HCT116 (cell line): ENCODE measurements at regions not wholly inside any gene's neighbourhood (a gene's known extent, or its start where the extent isn't known, plus 50 kb on each side); places are given as distances from the start of the nearest gene placed in this dataset.

ENCODE experiments used
- ATAC-seq: fragments of 200-7000 bp; cut with Tn5 transposase; 2 replicates; pipeline ENCODE4 v1.9.1; 2020; ENCODE audit warnings: mild to moderate bottlenecking, moderate library complexity
- BruUV-seq: library from RNA; stranded (reverse); fragments of 400-500 nt; replicated peaks from 2 replicates; lab custom pipeline; 2021; lab: Mats Ljungman, UMichigan
- CTCF ChIA-PET: fragments of 300-600 bp; sonication (Branson Sonifier 250); formaldehyde crosslinking; loops from one replicate; lab custom pipeline; 2021; ENCODE audit warnings: antibody characterized with exemption; lab: Charles Lee
- POLR2A ChIA-PET: fragments of 300-600, 350-600 bp; sonication (Branson Sonifier 250); formaldehyde crosslinking; loops from one replicate; lab custom pipeline; 2021; ENCODE audit warnings: antibody characterized with exemption; lab: Charles Lee
- RAD21 ChIA-PET, 2 experiments: fragments of 300-600 bp; sonication (Branson Sonifier 250); formaldehyde crosslinking; loops; one replicate each; lab custom pipeline; 2023; ENCODE audit warnings: low total read pairs in 2 of 2; ENCODE audit not compliant: uncharacterized antibody in 2 of 2, unreplicated experiment in 2 of 2, low non-redundant PET in 1 of 2; lab: Charles Lee
- DNase-seq: peaks from one replicate; pipeline ENCODE4 v3.0.0-alpha.2; 2010; ENCODE audit warnings: low read depth, low spot score
- H2AFZ ChIP-seq: fragments of 200-600 bp; shearing (Covaris generic), sonication (generic); 2 replicates; pipeline ENCODE4 v1.6.1; 2017; ENCODE audit warnings: low read depth, mixed run types, mixed read lengths, antibody characterized with exemption, low read length; ENCODE audit not compliant: poor library complexity, severe bottlenecking
- H3K27ac ChIP-seq: 2 replicates; pipeline ENCODE4 v1.5.1; 2012; ENCODE audit warnings: low read depth, low read length
- H3K27me3 ChIP-seq: fragments of 200-600 bp; sonication (generic); 2 replicates; pipeline ENCODE4 v1.6.1; 2016; ENCODE audit warnings: mixed run types, low read length, mixed read lengths; ENCODE audit not compliant: insufficient read depth
- H3K36me3 ChIP-seq, 2 experiments: fragments of 200-500 bp in 1 of 2; fragments of 200-600 bp in 1 of 2; sonication (Bioruptor generic) in 1 of 2; sonication (generic) in 1 of 2; 2 replicates each; pipeline versions ENCODE4 v1.5.1 to v1.6.1; 2014 to 2016; ENCODE audit warnings: low read length in 2 of 2, inconsistent platforms in 1 of 2, mixed read lengths in 1 of 2, mixed run types in 1 of 2; ENCODE audit not compliant: insufficient read depth in 2 of 2, control insufficient read depth in 1 of 2
- H3K4me1 ChIP-seq, 2 experiments: fragments of 200-600 bp in 1 of 2; sonication (generic) in 1 of 2; 2 replicates each; pipeline versions ENCODE4 v1.5.1 to v1.6.1; 2012 to 2017; ENCODE audit warnings: low read length in 2 of 2, inconsistent platforms in 1 of 2, mild to moderate bottlenecking in 1 of 2, mixed read lengths in 1 of 2, mixed run types in 1 of 2, moderate library complexity in 1 of 2; ENCODE audit not compliant: insufficient read depth in 2 of 2, control insufficient read depth in 1 of 2
- H3K4me2 ChIP-seq: fragments of 200-600 bp; sonication (generic); 2 replicates; pipeline ENCODE4 v1.6.1; 2017; ENCODE audit warnings: mixed run types, low read length, mixed read lengths
- H3K4me3 ChIP-seq, 2 experiments: fragments of 200-600 bp in 1 of 2; sonication (generic) in 1 of 2; replicated peaks in 1 of 2; 2 replicates each; pipeline ENCODE4 v1.5.1; 2011 to 2016; ENCODE audit warnings: low read length in 2 of 2, control low read depth in 1 of 2, low read depth in 1 of 2, mild to moderate bottlenecking in 1 of 2, mixed read lengths in 1 of 2, mixed run types in 1 of 2
- H3K79me2 ChIP-seq: fragments of 200-600 bp; sonication (generic); 2 replicates; pipeline ENCODE4 v1.6.1; 2017; ENCODE audit warnings: mild to moderate bottlenecking, mixed run types, low read length, moderate library complexity, mixed read lengths; ENCODE audit not compliant: insufficient read depth
- H3K9ac ChIP-seq: fragments of 200-600 bp; sonication (generic); 2 replicates; pipeline ENCODE4 v1.6.1; 2016; ENCODE audit warnings: low read length, mixed read lengths
- H3K9me2 ChIP-seq: fragments of 200-600 bp; sonication (generic), shearing (Covaris generic); 2 replicates; pipeline ENCODE4 v1.6.1; 2017; ENCODE audit warnings: mixed run types, mild to moderate bottlenecking, moderate library complexity; ENCODE audit not compliant: insufficient read depth
- H3K9me3 ChIP-seq, 2 experiments: fragments of 200-500 bp in 1 of 2; fragments of 200-600 bp in 1 of 2; sonication (Bioruptor generic) in 1 of 2; sonication (generic) in 1 of 2; 2 replicates each; pipeline ENCODE4 v1.6.1; 2014 to 2017; ENCODE audit warnings: low read length in 2 of 2, mixed read lengths in 2 of 2, inconsistent platforms in 1 of 2, low read depth in 1 of 2, mild to moderate bottlenecking in 1 of 2, mixed run types in 1 of 2, moderate library complexity in 1 of 2; ENCODE audit not compliant: control insufficient read depth in 1 of 2, insufficient read depth in 1 of 2
- H4K20me1 ChIP-seq: fragments of 200-600 bp; sonication (generic), shearing (Covaris generic); 2 replicates; pipeline ENCODE4 v1.6.1; 2017; ENCODE audit warnings: mixed run types, mild to moderate bottlenecking, moderate library complexity; ENCODE audit not compliant: insufficient read depth
- ATF3 ChIP-seq: IDR thresholded peaks from 2 replicates; pipeline ENCODE4 v1.6.1; 2012
- CBX3 ChIP-seq: IDR thresholded peaks from 2 replicates; pipeline ENCODE4 v1.6.1; 2012; ENCODE audit warnings: low read depth
- ELF1 ChIP-seq: IDR thresholded peaks from 2 replicates; pipeline ENCODE4 v1.6.1; 2012; ENCODE audit warnings: low read depth, borderline replicate concordance
- EZH2 ChIP-seq: fragments of 200-600 bp; sonication (generic); IDR thresholded peaks from 2 replicates; pipeline ENCODE4 v1.6.1; 2017; ENCODE audit warnings: antibody characterized with exemption, mixed run types
- EZH2phosphoT487 ChIP-seq: fragments of 200-600 bp; IDR thresholded peaks from 2 replicates; pipeline ENCODE4 v1.6.1; 2018; ENCODE audit warnings: antibody characterized with exemption, borderline replicate concordance
- FOSL1 ChIP-seq: IDR thresholded peaks from 2 replicates; pipeline ENCODE4 v1.6.1; 2012; ENCODE audit warnings: low read depth
- MAX ChIP-seq: IDR thresholded peaks from 2 replicates; pipeline ENCODE4 v1.6.1; 2012
- RAD21 ChIP-seq: IDR thresholded peaks from 2 replicates; pipeline ENCODE4 v1.6.1; 2012; ENCODE audit warnings: low read depth, mild to moderate bottlenecking
- SIN3A ChIP-seq: IDR thresholded peaks from 2 replicates; pipeline ENCODE4 v1.6.1; 2012; ENCODE audit warnings: low read depth
- SRF ChIP-seq: IDR thresholded peaks from 2 replicates; pipeline ENCODE4 v1.6.1; 2012; ENCODE audit warnings: low read depth
- YY1 ChIP-seq: IDR thresholded peaks from 2 replicates; pipeline ENCODE4 v1.6.1; 2011; ENCODE audit warnings: low read length, low read depth, moderate library complexity, mild to moderate bottlenecking; ENCODE audit not compliant: insufficient replicate concordance; ENCODE audit errors: extremely low read depth
- ZFX ChIP-seq: fragments of 450-650 bp; IDR thresholded peaks from 2 replicates; pipeline ENCODE4 v1.6.1; 2017
- ZNF274 ChIP-seq: fragments of 200-500 bp; sonication (Bioruptor generic); IDR thresholded peaks from 2 replicates; pipeline ENCODE4 v1.6.1; 2014; ENCODE audit warnings: mild to moderate bottlenecking, low read depth, low read length, inconsistent platforms
- intact Hi-C: fragments of 100-400 bp; cut with micrococcal nuclease; formaldehyde crosslinking; loops from 2 replicates; pipeline ENCODE4 v1.10.0; 2022
- TF ChIP-seq, protein P1 (sequence below): IDR thresholded peaks from 2 replicates; pipeline ENCODE4 v1.6.1; 2011; ENCODE audit warnings: mild to moderate bottlenecking, low read length, moderate library complexity; ENCODE audit not compliant: insufficient replicate concordance; ENCODE audit errors: extremely low read depth

DNA sequence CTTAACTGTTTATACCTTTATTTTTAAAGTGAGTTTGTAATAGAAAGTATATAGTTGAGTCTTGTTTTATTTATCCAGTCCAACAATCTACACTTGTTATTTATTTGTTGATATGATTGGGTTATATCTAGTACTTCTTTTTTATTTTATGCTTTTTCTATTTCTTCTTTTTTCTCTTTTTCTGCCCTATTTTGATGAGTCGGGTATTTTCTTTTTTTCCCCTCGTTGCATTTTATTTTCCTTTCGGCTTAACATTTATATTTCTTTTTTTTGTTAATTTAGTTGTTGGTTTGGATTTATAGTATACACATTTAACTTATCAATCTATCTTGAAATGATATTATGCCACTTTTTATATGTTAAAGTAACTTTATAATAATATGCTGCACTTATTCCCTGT lies 111.7 kb upstream of the IZUMO3 start:
- CTCF ChIA-PET: no interaction called here
- intact Hi-C loops: no loop called here
- DNase-seq: no peak
- RAD21 ChIA-PET: no interaction called here
- Histone ChIP-seq H3K9me2 (no peaks in the 10 kb centered on the region), H3K4me1 (no peaks in the 10 kb centered on the region), H3K4me3 (no peak overlapping the region), H3K4me2 (no peak overlapping the region), H3K9ac (no peak overlapping the region), H3K27ac (no peak overlapping the region), H3K36me3 (no peaks in the 10 kb centered on the region), H3K27me3 (no peaks in the 10 kb centered on the region), H4K20me1 (no peaks in the 10 kb centered on the region), H2AFZ (no peak overlapping the region), H3K79me2 (no peaks in the 10 kb centered on the region), H3K9me3 (peaks cover 0 to 9% of the 10 kb centered on the region in 2 experiments; a peak in 2 of 4 replicates)
- TF ChIP-seq YY1 (no peak), MAX (no peak), EZH2phosphoT487 (no peak), ZNF274 (no peak), FOSL1 (no peak), SIN3A (no peak), RAD21 (no peak), ATF3 (no peak), ZFX (no peak), ELF1 (no peak), CBX3 (no peak), SRF (no peak), EZH2 (no peak)
- TF ChIP-seq, protein P1, sequence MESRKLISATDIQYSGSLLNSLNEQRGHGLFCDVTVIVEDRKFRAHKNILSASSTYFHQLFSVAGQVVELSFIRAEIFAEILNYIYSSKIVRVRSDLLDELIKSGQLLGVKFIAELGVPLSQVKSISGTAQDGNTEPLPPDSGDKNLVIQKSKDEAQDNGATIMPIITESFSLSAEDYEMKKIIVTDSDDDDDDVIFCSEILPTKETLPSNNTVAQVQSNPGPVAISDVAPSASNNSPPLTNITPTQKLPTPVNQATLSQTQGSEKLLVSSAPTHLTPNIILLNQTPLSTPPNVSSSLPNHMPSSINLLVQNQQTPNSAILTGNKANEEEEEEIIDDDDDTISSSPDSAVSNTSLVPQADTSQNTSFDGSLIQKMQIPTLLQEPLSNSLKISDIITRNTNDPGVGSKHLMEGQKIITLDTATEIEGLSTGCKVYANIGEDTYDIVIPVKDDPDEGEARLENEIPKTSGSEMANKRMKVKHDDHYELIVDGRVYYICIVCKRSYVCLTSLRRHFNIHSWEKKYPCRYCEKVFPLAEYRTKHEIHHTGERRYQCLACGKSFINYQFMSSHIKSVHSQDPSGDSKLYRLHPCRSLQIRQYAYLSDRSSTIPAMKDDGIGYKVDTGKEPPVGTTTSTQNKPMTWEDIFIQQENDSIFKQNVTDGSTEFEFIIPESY: no peak
- POLR2A ChIA-PET: no interaction called here
- no TSS peak for BruUV-seq
- no peak for ATAC-seq
